CD1c-positive myeloid dendritic cell (primary cell): ENCODE measurements at regions not wholly inside any gene's neighbourhood (a gene's known extent, or its start where the extent isn't known, plus 50 kb on each side); places are given as distances from the start of the nearest gene placed in this dataset.

Source experiments
- DNase-seq: peaks from one replicate; pipeline ENCODE4 v3.0.0-alpha.2; 2016; ENCODE audit errors: extremely low spot score

- no peak for DNase-seq
Observed at GRCh38 chr18:24561369-24561965, 101.0 kb downstream of the HRH4 start.

- DNase-seq: no peak
Observed at GRCh38 chr18:24567199-24567598, 106.8 kb downstream of the HRH4 start.

DNA sequence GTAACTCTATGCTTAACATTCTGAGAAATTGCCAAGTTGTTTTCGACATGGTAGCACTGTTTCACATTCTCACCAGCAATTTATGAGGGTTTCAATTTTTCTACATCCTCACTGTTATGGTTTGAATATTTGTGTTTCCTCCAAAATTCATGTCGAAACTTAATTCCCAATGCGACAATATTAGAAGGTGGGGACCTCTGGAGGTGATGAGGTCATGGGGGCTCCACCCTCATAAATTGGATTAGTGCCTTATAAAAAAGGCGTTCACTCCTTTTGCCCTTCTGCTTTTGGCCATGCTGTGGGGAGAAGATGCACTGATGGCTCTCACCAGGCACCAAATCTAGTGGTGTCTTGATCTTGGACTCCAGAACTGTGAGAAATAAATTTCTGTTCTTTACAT is 110.3 kb downstream of the HRH4 start:
- no peak for DNase-seq

GRCh38 chr18:24582771-24583170 is 122.3 kb downstream of the HRH4 start:
- DNase-seq: no peak

GRCh38 chr18:24584205-24584604 is 123.8 kb downstream of the HRH4 start:
- no peak for DNase-seq

DNA sequence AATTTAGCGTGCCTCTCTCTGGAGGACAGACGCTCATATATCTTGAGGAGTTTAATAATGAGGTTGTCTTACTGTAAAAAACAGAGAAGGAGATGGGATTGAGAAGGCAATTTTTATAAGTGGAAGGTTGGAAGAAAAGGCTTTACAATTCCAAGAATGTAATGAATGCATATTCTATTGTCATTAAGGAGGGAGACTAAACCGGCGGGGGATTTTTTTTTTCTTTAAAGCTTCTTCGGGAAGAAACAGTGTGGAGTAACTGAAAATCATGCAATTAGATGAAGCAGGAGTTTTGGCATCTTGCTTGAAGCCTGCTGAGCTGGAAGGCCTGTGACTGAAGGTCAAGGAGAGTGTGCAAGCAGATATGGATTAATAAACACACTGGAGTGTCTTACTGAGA is 124.4 kb downstream of the HRH4 start:
- DNase-seq: no peak

DNA sequence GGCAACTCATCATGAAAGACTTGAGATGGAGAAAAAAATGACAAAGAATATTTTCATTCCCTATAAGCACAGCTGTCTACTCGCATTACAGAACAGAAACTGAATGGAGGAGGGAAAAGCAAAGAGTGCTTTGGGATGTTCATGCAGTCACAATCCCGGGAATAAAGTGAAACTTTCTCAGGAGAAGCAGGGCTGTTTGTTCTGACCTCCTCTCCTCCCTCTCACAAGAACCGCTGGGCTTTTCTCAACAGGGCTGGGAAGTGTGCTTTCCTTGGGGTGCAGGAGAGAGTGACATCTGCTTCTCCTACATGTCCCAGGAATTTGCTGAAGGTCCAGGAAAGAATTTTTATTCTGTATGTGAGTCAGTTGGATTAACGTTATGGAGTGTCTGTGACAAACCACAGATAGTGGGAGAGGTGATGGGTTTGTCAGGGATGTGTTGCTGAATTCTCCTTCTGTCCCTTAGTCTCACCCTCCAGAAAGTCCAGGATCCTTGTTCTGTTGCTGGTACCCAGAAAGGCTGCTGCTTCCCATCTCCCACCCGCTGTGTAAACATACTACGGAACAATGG is 125.6 kb downstream of the HRH4 start:
- DNase-seq: no peak

- DNase-seq: no peak
Observed at GRCh38 chr18:24586662-24587360, 126.4 kb downstream of the HRH4 start.

DNA sequence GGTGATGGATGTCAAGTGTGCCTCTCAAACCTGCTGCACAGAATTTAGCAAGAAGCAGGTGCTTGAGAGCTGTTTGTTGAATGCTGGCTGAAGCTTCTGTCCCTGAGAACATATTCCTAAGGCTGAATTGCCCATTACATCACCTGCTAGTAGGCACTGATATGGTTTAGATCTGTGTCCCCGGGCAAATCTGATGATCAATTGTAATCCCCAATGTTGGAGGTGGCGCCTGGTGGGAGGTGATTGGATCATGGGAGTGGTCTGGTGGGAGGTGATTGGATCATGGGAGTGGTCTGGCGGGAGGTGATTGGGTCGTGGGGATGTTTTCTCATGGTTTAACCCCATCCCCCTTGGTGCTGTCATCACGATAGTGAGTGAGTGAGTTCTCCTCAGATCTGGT is 128.0 kb downstream of the HRH4 start:
- no peak for DNase-seq

DNA sequence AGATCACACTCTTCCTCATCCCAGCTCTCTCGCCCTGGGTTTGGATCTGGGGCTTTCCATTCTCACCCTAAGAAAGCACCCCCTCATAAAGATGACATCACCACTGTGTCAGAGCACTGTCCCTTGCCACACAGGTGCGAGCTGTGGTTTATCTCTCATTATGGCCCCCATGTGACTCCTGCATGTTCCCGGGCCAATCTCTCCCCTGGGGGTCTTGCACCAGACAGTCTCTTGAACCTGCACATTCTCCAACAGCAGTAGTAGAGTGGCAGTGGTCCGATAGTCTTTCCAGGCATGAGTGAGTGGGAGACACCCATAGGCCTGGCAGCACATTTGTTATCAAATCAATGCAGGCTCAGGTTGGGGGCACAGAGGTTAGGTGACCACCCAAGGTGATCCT is 130.5 kb downstream of the HRH4 start:
- DNase-seq: no peak

GRCh38 chr18:24593401-24593800 is 133.0 kb downstream of the HRH4 start:
- no peak for DNase-seq

DNA sequence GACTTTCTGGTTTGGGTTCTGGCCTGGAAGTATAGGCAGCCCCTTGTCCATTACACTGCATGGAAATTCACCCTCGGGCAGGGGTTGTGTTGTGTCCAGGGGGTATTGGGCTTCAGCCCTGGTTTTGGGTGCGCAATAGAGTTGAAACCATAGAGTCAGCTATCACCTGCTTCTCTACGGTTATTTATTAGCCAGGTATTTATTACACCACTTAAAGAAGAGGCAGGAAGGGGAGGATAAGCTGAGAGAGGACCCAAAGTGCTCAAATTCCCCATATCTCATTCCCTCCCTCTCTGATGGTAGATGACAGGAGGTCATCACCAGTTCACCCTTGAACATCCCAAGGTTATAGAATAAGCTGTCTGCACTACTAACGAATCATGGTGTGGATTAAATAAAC is 133.4 kb downstream of the HRH4 start:
- no peak for DNase-seq

DNA sequence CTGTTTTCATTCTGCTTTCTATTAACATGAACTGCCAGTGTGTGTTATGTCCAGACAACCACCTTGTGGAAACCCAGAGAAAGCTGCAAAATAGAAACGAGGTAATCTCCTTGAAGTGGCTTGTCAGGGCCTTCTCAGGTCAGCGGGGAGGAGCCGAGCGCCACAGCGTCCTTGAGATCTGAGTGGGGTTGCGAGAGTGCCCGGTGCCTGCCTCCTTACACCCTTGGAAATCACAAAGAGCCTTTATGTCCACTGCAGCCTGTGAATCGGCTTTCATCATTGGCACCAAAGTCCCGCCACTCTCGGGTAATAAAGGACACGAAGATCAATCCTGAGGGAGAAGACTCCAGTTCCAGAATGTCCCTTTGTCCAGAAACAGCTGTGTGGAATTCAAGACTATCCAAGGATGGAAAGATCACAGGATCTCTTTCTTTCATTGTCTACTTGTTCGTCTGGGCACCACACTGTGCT is 135.2 kb downstream of the HRH4 start:
- DNase-seq: no peak

GRCh38 chr18:24600076-24600654 is 139.7 kb downstream of the HRH4 start:
- DNase-seq: peak; percentile 40

DNA sequence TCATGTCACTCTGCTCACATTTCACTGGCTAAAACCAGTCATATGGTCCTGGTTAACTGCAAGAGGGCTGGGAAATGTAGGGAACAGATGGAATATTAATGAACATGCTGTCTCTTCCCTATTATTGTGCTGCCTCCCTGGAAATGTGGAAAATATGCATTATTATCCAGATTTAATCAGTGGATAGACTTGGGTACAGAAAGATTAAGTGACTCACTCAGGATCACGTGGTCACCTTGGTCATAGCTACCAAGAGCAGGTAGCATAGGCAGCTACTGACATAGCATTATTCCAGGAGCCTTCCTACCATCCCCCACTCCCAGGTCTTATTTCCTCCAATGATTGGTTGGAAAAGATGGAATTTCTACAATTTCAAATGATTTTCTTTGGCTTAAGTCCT is 141.1 kb downstream of the HRH4 start:
- no peak for DNase-seq

- no peak for DNase-seq
Observed at GRCh38 chr18:24602201-24602600, 141.8 kb downstream of the HRH4 start.

- no peak for DNase-seq
Observed at GRCh38 chr18:24603151-24603550, 142.7 kb downstream of the HRH4 start.

GRCh38 chr18:24605444-24605843 is 145.0 kb downstream of the HRH4 start:
- DNase-seq: no peak

GRCh38 chr18:24609254-24609653 is 148.8 kb downstream of the HRH4 start:
- no peak for DNase-seq

DNA sequence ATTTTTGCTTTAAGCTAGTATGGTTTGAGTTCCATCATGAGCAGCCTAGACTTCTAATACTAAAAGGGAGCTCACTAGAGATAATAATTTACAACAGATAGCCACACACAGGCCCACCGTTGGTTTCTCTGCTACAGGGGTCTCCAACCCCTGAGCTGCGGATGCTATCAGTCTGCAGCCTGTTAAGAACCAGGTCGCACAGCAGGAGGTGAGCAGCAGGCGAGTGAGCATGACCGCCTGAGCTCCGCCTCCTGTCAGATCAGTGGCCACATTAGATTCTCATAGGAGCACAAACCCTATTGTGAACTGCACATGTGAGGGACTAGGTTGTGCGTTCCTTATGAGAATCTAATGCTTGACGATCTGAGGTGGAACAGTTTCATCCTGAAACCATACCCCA is 150.6 kb downstream of the HRH4 start:
- DNase-seq: no peak

- DNase-seq: no peak
Observed at GRCh38 chr18:24613896-24614640, 153.6 kb downstream of the HRH4 start.

DNA sequence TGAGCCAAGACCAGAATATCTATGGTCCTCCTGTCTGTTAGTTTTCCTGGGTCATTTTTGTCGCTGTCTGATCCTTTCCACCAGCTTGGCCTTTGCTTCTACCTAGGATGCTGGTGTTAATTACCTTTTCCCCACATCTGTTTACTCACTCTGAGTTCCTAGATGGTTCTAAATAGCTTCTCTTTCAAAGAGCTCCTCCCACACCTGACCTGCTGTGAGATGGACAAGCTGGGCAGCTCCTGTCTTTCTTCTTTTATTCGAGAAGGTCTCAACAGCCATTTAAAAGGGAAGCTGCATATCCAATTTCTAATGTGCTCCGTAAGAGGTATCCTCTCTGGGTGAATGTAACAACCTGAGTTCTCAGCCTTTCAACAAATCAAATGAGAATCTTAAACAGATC is 156.2 kb downstream of the HRH4 start:
- DNase-seq: no peak
